Neural crest cell (in vitro differentiated cells): ENCODE measurements at regions not wholly inside any gene's neighbourhood (a gene's known extent, or its start where the extent isn't known, plus 50 kb on each side); places are given as distances from the start of the nearest gene placed in this dataset.

ENCODE experiments used
- DNase-seq: peaks from one replicate; pipeline ENCODE4 v3.0.0; 2021; ENCODE audit warnings: low read depth, mixed read lengths, low spot score
- H3K27ac Mint-ChIP-seq: one replicate; pipeline ENCODE4 v1.8.0; 2021; ENCODE audit warnings: mild to moderate bottlenecking, mixed read lengths; ENCODE audit not compliant: unreplicated experiment
- H3K27me3 Mint-ChIP-seq: 2 replicates; pipeline ENCODE4 v1.8.0; 2021; ENCODE audit warnings: low read depth, mild to moderate bottlenecking, mixed read lengths
- H3K36me3 Mint-ChIP-seq: 2 replicates; pipeline ENCODE4 v1.8.0; 2021; ENCODE audit warnings: low read depth, mild to moderate bottlenecking, mixed read lengths
- H3K4me1 Mint-ChIP-seq: 2 replicates; pipeline ENCODE4 v1.8.0; 2021; ENCODE audit warnings: mixed read lengths
- H3K4me3 Mint-ChIP-seq: one replicate; pipeline ENCODE4 v1.8.0; 2021; ENCODE audit warnings: mild to moderate bottlenecking, mixed read lengths
- H3K9me3 Mint-ChIP-seq: 2 replicates; pipeline ENCODE4 v1.8.0; 2021; ENCODE audit warnings: mixed read lengths
- TF ChIP-seq, protein P1 (sequence below): fragments of 200-600 bp; sonication (generic); conservative IDR thresholded peaks from 2 replicates; pipeline ENCODE4 v1.5.0; 2021; ENCODE audit warnings: antibody characterized with exemption, mild to moderate bottlenecking

DNA sequence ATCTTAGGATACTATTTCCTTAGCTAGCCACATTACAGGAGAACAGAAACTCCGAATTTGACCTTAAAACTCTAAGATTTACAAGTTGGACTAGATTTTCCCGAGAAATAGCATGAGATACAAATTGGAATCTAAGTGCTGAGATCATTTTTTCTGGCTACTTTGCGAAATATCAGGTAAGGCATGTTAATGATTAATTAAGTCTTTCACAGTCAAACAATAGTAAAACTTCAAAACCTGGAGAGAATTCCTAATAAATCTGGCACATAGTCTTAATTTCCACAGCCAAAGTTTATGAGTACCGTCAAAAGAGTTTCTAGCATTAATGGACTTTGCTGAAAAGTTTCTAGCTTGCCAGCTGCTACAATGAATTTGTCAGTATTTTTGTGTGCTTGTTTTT, 379.5 kb upstream of the TOM1L1 start:
- Mint-ChIP-seq H3K4me1 (peaks cover 3% of the 10 kb centered on the region), H3K27me3 (no peaks in the 10 kb centered on the region), H3K9me3 (peaks cover 9% of the 10 kb centered on the region), H3K4me3 (no peak overlapping the region), H3K27ac (no peak overlapping the region), H3K36me3 (no peaks in the 10 kb centered on the region)
- TF ChIP-seq, protein P1, sequence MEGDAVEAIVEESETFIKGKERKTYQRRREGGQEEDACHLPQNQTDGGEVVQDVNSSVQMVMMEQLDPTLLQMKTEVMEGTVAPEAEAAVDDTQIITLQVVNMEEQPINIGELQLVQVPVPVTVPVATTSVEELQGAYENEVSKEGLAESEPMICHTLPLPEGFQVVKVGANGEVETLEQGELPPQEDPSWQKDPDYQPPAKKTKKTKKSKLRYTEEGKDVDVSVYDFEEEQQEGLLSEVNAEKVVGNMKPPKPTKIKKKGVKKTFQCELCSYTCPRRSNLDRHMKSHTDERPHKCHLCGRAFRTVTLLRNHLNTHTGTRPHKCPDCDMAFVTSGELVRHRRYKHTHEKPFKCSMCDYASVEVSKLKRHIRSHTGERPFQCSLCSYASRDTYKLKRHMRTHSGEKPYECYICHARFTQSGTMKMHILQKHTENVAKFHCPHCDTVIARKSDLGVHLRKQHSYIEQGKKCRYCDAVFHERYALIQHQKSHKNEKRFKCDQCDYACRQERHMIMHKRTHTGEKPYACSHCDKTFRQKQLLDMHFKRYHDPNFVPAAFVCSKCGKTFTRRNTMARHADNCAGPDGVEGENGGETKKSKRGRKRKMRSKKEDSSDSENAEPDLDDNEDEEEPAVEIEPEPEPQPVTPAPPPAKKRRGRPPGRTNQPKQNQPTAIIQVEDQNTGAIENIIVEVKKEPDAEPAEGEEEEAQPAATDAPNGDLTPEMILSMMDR = no peak
- DNase-seq = no peak

DNA sequence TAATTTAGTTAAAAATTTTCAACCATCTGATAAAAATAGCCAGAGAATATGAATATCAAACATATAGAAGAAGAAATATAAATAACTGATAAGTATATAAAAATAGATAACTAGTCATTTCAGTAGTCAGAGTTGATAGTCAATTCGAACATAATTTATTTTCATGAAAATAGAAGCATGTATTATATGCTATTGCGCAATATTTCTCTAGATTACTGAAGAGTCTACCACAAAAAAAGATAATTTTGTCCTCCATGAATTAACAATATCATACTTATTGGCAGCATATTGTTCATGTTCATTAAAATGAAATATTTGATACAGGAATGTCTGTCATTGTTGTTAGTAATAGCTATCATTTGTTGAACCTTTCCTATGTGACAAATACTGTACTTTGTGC, 376.2 kb upstream of the TOM1L1 start:
- no peaks in the 10 kb centered on the region for H3K27me3 Mint-ChIP-seq
- no peak for DNase-seq
- TF ChIP-seq, protein P1 = no peak

DNA sequence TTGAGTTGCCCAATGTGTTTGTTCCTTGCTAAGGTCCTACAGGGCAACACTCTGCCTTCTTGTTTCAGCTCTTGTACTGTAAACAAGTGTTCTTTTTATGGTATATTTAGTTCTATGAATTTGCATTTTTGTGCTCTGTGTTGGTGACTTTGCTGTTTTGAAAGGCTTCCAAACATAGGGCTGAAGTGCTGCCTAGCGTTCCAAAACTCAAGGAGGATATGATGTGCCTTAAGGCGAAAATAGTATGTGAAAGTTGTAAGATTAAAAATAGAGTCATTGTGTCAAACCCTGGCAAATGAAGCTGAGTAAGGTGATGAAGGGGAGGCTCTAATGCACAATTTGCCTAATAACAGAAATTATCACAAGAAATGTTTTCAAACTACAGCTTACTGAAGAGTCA, 372.7 kb upstream of the TOM1L1 start:
- no peak overlapping the region for H3K4me3 Mint-ChIP-seq
- H3K9me3 Mint-ChIP-seq = no peaks in the 10 kb centered on the region
- no peaks in the 10 kb centered on the region for H3K36me3 Mint-ChIP-seq
- DNase-seq = no peak
- TF ChIP-seq, protein P1 = no peak
- no peaks in the 10 kb centered on the region for H3K27me3 Mint-ChIP-seq
- peaks cover 5% of the 10 kb centered on the region for H3K4me1 Mint-ChIP-seq
- no peak overlapping the region for H3K27ac Mint-ChIP-seq

More for the DNA sequence above, 376.2 kb upstream of the TOM1L1 start:
- H3K36me3 Mint-ChIP-seq = no peaks in the 10 kb centered on the region
- H3K27ac Mint-ChIP-seq = no peak overlapping the region
- H3K4me3 Mint-ChIP-seq = no peak overlapping the region
- H3K4me1 Mint-ChIP-seq = peaks cover 7% of the 10 kb centered on the region
- H3K9me3 Mint-ChIP-seq = no peaks in the 10 kb centered on the region

DNA sequence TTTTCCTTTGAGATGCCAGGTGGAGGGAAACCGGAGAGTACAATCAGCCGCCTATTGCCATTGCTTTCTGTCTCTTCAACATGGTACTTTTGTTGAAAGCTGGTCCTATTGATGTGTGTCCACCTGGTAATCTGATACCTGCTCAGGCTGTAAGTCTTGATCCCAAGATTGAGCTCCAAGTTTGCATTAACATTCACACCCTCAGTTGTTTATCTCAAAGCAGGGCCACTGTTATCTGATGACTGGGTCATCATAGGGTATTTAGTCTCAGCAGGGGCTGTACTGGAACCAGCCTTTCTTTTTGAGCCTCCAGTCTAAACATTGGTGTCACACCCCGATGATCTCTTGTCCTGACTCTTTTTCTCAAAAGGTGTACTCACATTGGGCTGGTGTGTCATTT, 370.3 kb upstream of the TOM1L1 start:
- Mint-ChIP-seq H3K4me1 (peaks cover 4% of the 10 kb centered on the region), H3K27ac (no peak overlapping the region), H3K9me3 (no peaks in the 10 kb centered on the region), H3K27me3 (no peaks in the 10 kb centered on the region), H3K4me3 (no peak overlapping the region), H3K36me3 (no peaks in the 10 kb centered on the region)
- no peak for DNase-seq
- TF ChIP-seq, protein P1 = no peak

DNA sequence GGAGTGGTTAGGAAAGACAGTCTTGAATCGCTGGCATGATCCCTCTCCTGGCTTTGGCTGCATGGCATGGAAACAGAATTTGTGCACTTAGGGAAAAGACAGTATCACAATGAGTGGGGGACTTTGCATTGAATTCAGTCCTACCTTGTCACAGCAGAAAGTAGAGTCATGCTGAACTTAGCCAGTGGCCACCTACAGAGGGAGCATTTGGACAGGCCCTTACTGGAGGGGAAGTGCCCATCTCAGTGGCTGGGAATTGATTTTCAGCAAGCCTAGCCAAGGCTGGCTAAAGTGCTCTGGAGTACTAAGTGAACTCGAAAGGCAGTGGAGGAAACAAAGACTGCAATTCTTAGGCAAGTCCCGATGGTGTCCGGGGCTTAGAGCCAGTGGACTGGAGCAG, 364.3 kb upstream of the TOM1L1 start:
- H3K27ac Mint-ChIP-seq = no peak overlapping the region
- H3K36me3 Mint-ChIP-seq = no peaks in the 10 kb centered on the region
- no peak for DNase-seq
- TF ChIP-seq, protein P1 = no peak
- no peaks in the 10 kb centered on the region for H3K4me1 Mint-ChIP-seq
- no peak overlapping the region for H3K4me3 Mint-ChIP-seq
- peaks cover 6% of the 10 kb centered on the region for H3K9me3 Mint-ChIP-seq
- H3K27me3 Mint-ChIP-seq = no peaks in the 10 kb centered on the region

DNA sequence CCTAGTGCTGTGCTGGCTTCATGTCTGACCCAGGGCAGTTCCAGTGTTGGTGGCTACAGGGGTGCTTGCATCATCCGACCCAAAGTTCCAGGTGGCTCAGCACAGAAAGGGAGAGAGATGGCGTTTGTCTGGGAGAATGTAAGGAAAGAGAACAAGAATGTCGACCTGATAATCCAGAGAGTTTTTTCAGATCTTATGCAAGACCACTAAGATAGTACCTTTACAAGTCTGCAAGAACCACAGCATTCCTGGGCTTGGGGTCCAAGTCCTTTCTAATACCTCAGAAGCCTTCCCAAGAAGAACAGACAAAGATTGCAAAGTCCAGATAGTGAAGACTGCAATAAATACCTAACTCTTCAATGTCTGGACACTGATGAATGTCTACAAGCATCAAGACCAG, 363.0 kb upstream of the TOM1L1 start:
- Mint-ChIP-seq H3K9me3 (peaks cover 8% of the 10 kb centered on the region), H3K27ac (no peak overlapping the region), H3K27me3 (no peaks in the 10 kb centered on the region), H3K4me1 (no peaks in the 10 kb centered on the region), H3K36me3 (no peaks in the 10 kb centered on the region), H3K4me3 (no peak overlapping the region)
- TF ChIP-seq, protein P1 = no peak
- DNase-seq = no peak
